Ureter (tissue), 1 donor: ENCODE measurements at regions not wholly inside any gene's neighbourhood (a gene's known extent, or its start where the extent isn't known, plus 50 kb on each side); places are given as distances from the start of the nearest gene placed in this dataset.
"Not testable (repeated sequence)": the region's sequence is repeated elsewhere in the genome, so short reads cannot be mapped to it uniquely, and the experiment has no call there.

Experiments
- DNase-seq: peaks from one replicate; pipeline ENCODE4 v3.0.0-alpha.2; 2020; ENCODE audit warnings: low spot score
- donor health status: DM: yes; HTN: yes; CAD: no.

DNA sequence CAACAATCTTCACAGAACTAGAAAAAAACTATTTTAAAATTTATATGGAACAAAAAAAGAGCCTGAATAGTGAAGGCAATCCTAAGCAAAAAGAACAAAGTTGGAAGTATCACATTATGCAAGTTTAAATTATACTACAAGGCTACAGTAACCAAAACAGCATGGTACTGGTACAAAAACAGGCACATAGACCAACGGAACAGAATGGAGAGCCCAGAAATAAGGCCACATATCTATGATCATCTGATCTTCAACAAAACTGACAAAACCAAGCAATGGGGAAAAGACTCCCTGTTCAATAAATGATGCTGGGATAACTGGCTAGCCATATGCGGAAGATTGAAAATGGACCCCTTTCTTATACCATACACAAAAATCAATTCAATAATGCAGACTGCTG lies 74.4 kb upstream of the RTN4 start:
- DNase-seq, result not testable (repeated sequence)

DNA sequence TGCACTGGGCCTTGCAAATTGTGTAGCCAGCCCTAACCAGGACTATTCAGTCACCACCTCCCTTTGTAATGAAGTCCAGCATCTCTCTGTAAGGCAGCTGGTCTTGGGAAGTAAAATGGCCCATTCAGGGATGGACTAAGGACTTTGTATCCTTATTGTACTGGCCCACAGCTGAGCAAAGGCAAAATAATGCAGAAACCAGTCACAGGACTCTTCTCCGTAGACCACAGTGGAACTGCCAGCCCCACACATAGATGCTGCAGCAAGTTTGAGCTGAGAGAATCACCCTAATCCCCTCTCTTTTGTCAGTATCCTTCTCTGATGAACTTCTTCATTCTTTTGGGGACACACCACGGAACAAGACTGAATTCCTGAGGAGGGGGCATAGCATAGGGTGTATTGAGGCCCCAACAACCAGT lies 73.6 kb upstream of the RTN4 start:
- no peak for DNase-seq

DNA sequence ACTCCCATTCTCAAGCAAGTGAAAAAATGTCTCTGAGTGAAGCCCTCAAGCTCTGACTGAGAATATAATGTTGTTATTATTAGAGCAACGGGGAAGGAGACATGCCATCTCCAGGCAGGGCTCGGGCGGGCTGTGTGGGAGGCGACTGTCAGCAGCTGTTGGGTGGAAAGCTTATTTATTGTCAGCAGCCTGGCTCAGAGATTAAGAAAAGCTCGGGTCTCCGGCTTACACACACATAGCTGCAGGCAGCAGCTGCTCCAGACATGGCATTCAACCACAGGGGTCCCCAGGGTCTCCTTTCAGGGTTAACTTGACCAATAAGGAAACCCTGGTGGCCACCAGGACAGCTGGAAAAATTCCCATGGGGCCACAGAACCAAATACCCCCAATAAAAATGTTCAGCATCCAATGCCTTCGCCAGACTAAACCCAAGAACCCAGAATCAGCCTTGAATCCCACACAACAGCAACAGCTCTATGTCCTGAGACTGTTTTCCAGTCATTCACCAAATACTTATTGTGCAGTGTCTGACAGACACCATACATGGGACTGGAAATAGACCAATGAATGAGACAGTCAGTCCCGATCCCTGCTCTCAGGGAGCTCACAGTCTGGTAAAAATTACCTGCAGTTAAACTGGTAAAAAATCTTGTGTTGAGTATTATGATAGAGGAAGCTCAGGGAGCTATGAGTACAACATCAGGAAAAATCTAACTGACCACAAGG lies 70.5 kb upstream of the RTN4 start:
- DNase-seq, result no peak

DNA sequence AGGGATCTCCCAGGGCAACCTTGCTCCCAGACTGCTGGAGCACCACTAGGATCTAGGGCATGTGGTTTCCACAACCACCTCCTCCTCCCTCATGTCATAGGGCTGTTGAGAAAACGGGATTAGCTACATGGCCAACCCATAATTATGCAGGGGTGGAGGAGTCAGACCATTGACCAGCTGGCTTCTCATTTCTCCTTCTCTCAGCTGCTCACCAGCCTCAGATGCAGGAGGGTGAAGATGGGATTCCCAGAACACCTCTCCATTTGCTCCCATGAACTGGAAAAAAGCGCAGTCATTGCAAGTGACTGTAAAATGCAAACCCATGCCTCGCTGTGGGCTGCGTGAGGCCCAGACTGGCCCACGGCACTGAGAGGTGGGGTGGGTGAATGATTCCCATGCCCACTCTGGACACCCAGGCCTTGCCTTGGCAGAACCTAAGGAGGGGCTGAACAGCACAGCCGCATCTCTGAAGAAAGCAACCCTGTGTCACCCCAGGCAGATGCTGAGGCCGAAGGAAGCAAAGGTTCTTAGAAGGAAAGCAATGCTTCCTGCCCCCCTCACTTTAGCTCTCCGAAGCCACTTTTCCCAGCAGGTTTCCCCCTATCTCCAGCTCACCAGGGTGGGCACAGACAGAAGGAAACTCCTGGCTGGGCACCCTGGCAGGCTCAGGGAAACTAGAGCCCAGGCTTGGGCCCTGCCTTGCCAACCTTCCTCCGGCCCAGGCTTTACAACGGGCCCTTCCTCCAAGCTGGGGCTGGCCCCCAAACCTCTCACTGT lies 69.6 kb upstream of the RTN4 start:
- no peak for DNase-seq

DNA sequence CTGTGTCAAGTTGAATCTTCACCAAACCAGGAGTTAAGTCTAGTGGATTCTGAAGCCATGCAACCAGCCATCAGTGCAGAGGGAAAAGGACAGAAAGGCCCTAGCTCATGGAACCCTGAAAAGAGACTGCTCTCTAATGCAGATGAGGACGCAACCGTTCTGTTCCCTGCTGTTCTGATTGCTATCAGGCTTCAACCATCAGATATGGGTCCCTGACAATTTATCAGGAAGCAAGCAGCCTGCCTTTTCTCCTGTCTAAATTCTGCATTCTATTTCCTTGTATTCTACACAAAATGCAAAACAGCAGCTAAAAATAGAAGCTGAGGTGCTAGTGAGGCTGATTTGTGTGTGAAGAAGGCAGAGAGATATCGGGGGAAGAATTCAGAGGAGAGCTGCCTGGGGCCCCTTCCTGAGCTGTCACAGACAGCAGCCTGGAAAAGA lies 68.4 kb upstream of the RTN4 start:
- peak; percentile 35 for DNase-seq

DNA sequence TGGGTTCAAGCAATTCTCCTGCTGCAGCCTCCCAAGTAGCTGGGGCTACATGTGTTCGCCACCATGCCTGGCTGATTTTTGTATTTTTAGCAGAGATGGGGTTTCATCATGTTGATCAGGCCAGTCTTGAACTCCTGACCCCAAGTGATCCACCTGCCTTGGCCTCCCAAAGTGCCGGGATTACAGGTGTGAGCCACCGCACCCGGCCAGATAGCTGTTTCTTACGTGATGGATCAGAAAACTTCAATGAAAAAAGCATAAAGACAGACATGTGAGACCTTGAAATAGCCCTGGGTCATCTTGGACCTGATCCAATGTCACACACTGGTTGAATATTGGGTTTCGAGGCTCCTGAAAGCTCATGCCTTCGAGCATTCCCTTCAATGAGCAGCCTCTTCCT lies 66.7 kb upstream of the RTN4 start:
- DNase-seq, result peak; percentile 28

DNA sequence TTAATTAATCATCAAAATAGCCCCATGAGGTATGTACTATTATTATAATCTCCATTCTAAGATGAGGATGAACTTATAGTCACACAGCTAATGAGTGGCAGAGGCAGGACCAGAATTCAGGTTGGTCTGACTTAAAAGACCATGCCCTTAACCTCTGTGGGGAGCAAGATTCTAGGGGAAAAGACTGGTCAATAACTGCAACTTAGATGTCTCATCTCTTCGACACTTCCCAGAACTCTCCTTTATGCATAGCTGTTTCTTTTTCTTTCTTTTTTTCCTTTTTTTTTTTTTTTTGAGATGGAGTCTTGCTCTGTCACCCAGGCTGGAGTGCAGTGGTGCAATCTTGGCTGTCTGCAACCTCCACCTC lies 66.3 kb upstream of the RTN4 start:
- DNase-seq, result no peak

DNA sequence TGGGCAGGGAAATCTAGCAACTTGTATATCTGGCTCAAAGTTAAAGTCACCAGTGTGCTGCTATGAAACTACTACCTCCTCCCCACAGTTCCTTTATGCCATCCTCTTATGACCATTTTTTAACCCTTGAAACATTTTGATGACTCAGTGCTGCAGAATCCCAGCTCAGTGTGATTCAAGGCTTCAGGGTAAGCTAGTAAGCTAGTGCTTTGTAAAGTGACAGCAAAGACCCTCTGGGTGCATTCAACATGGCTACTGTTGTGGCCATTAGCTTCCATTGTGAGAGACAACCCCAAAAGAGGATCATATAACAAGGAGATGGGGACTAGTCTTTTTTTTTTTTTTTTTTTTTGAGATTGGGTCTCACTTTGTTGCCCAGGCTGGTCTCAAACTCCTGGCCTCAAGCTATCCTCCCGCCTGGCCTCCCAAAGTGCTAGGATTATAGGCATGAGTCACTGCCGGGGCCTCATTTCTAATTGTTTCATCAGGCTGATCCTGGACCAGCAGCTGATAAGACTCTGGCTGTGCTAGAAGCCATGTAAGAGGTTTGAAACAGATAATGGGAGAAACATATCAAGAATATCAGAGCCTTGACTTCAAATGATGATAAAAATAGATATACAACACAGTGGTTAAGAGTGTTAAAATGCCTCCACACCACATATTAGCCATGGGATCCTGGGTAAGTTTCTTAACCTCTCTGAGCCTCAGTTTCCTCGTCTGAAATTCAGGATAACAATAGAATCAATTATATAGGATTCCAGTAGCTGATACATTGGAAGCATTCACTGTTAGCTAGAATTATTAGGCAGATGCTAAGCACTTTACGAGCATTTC lies 65.7 kb upstream of the RTN4 start:
- peak; percentile 28 for DNase-seq

DNA sequence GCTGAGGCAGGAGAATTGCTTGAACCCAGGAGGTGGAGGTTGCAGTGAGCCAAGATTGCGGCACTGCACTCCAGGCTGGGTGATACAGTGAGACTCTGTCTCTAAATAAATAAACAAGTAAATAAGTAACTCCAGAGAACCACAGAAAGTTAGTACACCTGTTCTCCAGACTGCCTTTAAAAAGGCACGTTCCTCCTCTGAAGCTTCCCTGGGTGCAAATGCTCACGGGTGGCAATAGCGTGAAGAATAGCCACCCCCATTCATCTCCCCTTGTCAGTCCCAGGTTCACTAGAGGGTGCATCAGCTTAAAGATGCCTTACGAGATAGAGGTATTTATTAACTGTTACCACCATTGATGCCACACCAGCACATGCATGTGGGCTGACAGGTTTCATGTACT lies 64.3 kb upstream of the RTN4 start:
- no peak for DNase-seq

DNA sequence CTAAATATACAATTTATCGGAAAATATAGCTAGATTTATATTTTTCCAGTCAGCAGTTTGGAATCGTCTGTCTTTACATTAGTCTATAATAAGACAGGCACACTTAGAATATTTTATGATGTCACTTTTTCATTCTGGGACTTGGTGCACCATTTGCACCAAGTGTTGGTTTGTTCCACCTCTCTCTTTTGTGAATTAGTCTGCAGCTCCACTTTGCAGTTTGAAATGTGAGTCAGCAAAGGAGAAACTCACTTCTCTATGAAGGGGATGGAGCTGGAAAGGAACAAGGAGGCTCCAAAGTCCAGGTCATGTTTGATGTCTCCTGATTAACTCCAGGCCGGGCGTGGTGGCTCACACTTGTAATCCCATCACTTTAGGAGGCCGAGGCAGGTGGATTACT lies 63.8 kb upstream of the RTN4 start:
- DNase-seq, result peak; percentile 8

DNA sequence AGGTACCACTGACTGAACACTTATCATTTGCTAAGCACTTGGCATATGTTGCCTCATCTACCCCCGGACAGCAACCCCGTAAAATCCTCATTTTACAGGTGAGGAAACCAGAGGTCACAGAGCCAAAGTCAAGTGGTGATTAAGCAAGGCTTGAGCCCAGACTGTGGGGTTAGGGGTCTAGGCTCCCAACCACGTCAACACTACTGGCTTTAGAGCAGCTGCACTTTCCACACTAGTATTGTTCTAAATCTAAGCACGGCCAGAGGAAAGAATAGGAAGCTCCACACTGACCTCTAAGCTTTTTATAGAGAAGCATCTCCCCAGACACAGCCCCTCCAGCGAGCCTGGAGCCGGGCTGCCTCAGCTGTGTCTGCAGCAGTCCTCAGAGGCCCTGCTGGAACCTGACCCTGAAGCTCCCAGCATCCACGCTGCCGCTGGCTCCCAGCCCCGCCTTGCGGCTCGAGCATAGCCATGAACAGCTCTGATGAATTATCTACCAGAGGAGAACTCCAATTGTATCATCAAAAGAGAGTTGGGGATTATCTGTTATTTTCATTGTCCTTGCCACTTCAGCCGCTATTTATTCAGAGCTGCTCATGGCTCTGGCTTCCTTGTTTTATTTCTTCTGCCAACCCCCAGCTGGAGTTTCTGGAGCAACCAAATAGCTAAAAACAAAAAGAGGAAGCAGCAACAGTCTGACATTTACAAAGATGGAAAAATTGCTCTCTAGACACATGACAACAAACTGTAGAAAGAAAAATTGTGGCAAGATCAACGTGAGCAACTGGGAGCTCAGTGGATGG lies 62.2 kb upstream of the RTN4 start:
- DNase-seq, result peak; percentile 82

DNA sequence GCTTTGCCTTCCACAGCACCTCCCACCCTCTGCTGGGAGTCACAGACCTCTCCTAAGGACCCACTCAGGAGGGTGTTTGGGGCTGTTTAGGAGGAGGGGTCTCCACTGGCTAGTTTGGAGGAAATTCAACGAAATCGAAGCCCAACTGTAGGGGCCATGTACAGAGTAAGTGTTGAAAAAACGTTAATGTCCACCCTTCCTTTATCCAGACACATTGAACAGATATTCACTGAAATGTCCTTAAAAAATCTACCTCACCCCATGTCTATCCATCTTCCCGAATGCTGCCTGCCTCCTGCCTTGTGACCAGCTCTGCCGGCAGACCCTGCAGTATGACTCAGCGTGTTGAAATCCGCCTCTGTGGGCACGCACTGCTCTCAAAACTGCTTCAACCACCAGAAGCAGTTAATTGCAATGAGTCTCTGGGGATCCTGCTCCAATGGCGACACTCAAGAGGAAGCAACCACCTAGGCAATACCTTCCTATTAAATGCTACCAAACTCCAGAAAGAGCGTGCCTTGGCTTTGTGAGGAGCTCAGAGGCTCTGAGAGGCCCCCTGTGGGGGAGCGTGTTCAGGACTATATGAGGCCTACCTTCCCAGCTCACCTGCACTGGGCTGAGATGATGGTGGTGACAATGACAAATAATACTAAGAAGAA lies 61.4 kb upstream of the RTN4 start:
- DNase-seq, result peak; percentile 73

DNA sequence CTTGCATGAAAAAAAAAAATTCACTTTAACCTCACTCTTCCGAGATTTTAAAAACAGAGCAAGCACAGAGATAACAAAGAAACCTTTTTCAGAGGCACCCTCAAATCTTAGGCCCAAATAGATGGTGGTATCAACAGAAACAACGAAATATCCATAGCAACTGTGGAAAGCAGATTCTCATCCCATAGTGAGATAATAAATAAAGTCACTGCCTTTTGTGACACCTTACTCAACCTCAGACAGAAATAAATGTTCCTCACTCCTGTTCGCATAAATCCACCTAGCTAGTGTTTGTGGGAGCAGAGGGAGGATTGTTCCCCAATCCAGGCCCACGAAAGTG lies 60.9 kb upstream of the RTN4 start:
- DNase-seq, result no peak

DNA sequence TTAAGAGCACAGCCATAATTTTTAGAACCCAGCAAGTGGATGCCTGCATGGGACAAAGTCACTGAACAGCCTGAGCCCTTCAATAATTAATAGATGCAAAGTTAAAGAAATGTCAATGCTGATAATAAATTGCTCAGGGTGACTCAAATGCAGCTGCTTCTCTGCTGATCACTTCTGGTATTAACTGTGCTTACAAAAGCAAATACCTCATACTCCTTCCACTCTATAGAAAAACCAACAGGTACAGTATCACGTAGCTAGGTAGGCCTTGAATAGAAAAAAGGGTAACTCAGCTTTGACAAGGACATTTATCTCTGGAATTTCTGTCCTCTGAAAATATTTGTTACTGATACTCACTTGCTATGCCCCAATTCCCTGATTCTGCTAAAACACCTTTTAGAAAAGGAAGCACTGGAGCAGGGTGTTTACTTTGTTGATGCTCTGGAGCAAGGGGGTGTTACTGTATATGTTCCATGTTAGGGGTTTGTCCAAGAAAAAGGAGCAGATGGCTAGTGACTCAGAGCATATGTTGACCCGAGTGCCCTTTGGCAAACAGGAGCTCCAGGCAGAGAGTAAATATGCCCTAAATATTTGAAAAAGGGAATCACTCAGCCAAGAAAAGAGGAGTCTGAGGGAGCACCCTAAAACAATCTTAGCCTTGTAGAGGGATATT lies 59.1 kb upstream of the RTN4 start:
- DNase-seq, result no peak

DNA sequence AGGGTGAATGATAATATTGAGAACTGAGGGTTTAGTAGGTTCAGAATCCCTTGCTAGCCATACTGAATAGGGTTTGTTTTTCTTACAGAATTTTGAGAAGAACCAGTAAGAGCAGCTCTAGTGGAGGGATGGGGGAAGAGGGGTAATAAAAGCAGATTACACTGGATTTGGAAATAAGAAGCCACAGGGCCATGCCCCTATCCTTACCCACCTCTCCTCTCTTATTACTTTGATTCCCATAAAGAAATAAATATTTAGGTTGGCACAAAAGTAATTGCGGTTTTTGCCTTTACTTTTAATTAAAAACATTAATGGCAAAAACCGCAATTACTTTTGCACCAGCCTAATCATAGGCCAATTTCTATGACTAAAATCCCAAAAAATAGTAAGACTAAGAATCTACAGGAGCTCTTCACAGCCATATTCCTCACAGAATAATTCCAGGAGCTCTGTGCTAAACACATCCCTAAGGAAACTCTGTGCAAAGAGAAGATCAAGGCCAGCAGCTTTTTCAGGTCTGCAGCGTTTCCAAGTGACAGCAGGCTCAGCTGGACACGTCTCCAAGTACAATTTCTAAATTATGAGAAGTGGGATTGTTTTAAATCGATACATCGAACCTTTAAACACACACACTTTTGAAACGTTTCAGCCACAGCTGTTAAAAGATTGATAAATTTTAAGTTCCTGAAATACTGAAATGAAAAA lies 58.4 kb upstream of the RTN4 start:
- no peak for DNase-seq

DNA sequence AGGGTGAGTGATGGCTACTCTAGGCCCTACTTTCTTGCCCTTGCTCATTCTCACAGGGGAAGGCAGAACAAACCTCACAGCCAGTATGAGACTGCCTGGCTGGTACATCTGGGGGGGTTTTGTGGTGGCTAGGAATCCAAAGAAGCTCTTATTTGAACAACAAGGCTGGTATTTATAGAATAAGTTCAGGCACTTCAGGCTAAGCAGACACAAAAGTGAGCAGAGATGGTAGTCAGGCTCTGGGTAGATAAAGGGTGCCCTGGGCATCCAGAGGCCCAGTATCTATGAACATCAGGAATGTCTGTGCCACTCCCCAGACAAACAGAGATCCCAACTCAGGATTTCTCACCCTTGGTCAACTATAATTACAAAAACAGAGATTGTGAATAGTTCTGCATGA lies 57.2 kb upstream of the RTN4 start:
- DNase-seq, result no peak

DNA sequence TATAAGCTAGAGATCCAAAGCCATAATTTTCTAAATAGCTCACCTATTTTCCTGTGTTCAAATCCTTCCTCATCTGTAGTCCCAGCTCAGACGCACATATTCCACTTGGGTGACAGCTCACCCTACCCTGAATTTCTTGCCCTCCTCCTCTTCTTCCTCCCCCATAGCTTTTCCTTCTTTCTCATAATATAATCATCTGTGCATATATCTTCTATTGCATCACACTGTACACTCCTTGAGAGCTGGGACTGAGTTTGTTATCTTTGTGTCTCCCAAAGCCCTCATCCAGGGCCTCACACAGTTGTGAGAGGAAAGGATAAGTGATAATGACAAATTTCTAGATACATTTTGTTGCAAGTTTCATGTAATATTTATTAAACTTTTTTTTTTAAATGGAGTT lies 55.9 kb upstream of the RTN4 start:
- no peak for DNase-seq

DNA sequence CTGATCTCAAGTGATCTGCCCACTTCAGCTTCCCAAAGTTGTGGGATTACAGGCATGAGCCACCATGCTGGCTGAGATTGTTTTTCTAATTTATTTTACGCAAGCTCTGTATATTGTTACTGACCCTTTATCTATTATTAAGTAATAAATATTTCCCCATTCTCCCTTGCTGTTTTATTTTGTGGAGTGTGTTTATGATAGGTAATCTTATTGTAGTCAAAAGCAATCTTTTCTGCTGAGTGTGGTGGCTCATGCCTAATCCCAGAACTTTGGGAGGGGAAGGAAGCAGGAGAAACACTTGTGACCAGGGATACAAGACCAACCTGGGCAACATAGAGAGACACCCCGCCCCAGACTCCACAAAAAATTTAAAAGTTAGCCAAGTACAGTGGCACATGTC lies 55.2 kb upstream of the RTN4 start:
- DNase-seq, result no peak

DNA sequence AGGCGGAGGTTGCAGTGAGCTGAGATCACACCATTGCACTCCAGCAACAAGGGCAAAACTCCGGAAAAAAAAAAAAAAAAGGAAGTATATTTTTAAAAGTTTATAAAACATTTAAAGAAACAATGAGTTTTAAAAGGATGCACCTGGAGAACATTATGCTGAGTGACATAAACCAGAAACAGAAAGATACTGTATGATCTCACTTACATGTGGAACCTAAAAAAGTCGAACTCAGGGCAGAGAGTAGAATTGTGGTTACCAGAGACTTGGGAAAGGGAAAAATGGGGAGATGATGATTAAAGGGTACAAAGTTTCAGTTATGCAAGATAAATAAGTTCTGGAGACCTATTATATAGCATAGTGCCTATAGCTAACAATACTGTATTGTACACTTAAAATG lies 52.8 kb upstream of the RTN4 start:
- DNase-seq, result no peak
